HG02623 (cell line): ENCODE measurements at regions not wholly inside any gene's neighbourhood (a gene's known extent, or its start where the extent isn't known, plus 50 kb on each side); places are given as distances from the start of the nearest gene placed in this dataset.

Experiments used
- ATAC-seq: cut with Tn5 transposase; IDR thresholded peaks from one replicate; pipeline ENCODE4 v1.9.1; 2021; ENCODE audit warnings: moderate library complexity; ENCODE audit not compliant: unreplicated experiment

- ATAC-seq = no peak
These were observed 405.6 kb downstream of the XPNPEP1 start for GRCh38 chr10:109517748-109518147.

- no peak for ATAC-seq
These were observed 418.9 kb downstream of the XPNPEP1 start for GRCh38 chr10:109504401-109504800.

DNA sequence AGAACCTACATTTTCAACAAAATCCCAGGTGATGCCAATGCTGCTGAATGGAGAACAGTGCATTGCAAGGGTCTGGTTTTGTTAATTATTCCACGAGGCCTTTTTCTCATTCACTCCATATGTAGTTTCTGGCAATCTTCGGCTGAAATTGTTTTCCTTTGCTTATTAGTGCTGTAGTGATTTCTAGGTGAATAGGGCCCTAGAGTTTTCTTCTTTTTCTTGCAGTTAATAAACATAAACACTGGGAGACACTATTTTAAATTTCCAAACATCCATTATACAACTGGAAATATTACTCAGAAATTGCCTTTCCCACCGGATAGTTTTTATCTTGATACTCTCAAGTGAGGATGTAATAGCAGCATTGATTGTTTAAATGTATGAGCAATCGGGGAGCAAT, 435.6 kb downstream of the XPNPEP1 start:
- ATAC-seq = no peak

- no peak for ATAC-seq
These were observed 442.5 kb downstream of the XPNPEP1 start for GRCh38 chr10:109480836-109481235.

DNA sequence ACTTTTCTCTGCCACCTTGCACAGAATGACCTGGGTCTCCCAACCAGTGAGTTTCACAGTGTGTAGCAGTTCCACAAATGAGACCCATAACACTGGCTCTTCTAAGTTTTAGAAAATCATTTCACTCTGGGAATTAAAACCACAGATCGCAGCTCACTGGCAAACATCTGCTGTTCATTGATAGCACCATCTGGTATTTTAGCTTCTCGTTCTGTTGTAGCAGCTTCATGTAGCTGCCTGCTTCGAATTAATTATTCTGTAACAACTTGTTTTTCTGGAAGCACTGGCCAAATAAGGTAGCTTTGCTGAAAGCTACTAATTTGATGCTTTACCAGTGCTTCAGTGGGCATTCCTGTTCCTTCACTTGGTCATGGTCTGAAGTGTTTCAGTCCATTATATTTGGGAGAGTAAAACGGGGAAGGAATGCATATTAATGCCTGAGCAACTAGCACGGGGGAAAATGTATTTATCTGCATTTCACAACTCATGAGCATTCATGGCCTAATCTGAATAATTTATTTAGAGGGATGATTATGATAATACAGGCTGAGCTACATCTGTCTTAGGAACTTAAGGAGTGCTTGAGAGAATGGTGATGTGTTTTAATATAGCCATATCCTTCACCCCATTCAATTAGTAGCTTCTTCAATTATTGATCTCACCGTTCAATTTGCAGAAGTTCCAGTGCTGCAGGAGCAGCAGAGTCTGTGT, 447.4 kb downstream of the XPNPEP1 start:
- ATAC-seq = no peak

DNA sequence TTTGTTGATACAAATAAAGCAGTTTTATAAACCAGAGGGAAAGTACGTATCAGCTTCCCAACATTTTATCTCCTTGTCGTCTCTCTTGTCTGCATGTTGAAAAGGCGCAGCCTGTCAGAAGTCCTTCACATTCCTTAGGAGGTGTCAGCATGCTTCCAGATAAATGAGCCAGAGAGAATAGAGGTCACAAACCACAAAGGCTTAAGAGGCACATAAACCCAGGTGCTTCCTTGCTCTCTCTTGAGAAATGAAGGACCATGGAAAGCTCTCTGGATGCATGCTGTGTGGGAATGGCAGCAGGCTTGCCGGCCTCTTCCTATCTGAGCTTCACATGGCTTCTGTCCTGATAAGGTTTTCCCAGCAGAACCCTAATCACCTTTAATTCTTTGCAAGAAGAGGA, 448.5 kb downstream of the XPNPEP1 start:
- ATAC-seq = no peak

GRCh38 chr10:109474261-109474660, 449.1 kb downstream of the XPNPEP1 start:
- ATAC-seq = no peak

GRCh38 chr10:109467551-109467950, 455.8 kb downstream of the XPNPEP1 start:
- ATAC-seq = no peak

DNA sequence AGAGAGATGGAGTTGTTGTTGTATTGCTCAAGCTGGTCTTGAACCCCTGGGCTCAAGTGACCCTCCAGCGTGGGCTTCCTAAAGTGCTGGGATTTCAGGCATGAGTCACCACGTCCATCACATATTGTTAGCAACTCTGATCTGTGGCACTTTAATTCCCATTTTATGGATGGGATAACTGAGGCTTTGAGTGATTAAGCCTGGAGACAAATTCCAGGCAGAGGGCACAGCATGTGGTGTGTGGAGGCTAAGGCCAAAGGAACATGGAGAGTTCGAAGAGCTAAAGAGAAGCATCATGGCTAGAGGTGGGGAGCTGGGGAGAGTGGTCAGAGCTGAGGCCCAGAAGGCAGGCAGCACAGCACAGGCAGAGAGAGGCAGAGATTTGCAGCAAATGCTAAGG, 458.4 kb downstream of the XPNPEP1 start:
- no peak for ATAC-seq

GRCh38 chr10:109457302-109457638, 466.0 kb downstream of the XPNPEP1 start:
- no peak for ATAC-seq

GRCh38 chr10:109456566-109457301, 466.6 kb downstream of the XPNPEP1 start:
- no peak for ATAC-seq

GRCh38 chr10:109454691-109455090, 468.6 kb downstream of the XPNPEP1 start:
- ATAC-seq = no peak

DNA sequence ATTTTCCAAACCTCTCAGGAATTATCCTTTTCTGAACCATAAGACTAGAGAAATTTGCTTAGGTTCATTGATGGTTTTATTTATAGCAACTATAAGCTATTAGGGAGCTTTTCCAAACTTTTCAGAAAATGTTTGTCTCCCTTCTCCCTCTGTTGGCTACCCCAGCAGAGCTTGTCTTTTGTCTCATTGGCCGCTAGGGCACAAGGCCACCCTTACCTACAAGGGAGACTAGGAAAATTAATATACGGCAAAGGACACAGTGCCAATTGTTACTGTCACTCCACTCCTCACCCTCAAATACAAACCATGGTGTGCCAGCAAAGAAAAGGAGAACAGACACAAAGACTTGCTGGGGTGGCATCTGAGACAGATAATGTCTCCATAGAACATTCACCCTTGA, 471.4 kb downstream of the XPNPEP1 start:
- no peak for ATAC-seq

DNA sequence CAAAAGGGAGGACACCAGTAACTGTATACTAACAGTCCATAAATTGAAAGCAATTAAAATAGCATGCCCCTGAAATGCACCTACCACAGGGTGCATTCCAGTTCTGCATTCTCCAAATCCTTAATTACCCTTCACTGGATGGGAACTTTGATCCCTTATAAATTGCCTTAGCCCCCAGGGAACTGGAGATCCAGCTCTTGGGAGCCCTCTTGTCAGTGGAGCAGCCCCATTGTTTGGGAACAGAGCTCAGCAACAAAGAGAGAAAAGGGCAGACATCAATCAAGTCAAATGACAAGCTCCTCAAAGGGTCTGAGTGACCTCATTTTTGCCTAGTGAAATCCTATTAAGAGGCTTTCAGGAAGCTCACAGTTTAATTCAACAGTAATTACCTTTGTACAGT, 472.6 kb downstream of the XPNPEP1 start:
- no peak for ATAC-seq

GRCh38 chr10:109433434-109433833, 489.9 kb downstream of the XPNPEP1 start:
- no peak for ATAC-seq

GRCh38 chr10:109432281-109432680, 491.0 kb downstream of the XPNPEP1 start:
- no peak for ATAC-seq

DNA sequence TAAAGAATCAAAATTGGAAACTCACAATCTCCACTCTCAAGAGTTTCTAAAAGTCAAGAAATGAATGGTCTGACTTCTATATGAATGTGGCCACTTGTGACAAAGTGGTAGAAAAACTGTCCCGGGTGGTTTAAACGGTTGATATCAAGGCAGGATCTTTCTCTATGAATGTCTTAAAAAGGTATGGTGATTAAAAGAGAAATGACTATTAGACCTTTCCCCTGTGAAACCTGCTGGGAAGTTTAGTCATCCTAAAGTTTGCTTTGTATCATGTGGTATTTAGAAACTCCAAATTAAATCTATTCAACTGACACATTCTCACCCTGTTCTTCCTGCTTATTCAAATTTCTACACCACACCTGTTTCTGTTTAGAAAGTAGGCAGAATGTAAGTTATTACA, 492.5 kb downstream of the XPNPEP1 start:
- ATAC-seq = no peak

- no peak for ATAC-seq
These were observed 493.1 kb downstream of the XPNPEP1 start for GRCh38 chr10:109430043-109430760.

DNA sequence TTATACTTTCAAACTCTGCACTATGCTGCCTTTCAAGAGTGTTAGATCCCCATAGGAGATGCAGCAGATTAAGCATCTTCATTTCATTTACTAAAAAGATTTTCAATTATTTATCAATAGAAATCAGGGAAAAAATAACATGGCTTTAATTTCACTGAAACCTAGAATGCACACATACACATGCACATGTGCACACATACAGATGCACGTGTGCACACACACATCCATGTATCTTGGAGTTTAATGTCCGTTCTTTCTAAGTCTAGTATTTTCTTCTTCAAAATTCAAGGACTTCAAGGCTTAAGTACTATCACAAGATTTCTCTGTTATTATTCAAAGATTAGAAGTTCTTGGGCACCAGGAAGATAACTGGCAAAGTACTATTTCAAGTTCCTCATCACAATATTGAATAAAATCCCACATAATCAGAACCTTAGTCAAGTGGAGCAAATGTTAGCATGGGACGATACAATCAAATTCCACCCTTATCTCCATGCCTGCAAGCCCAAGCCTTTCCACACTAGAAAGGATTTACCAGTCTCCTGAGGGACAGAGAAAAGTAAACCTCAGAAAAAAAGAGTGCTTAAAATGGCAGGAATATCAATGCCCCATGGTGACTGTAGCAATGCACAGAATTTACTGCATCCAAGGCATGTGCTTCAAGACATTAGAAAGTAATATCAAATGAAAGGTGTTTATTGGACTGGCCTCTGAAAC, 494.4 kb downstream of the XPNPEP1 start:
- ATAC-seq = no peak

- ATAC-seq = no peak
These were observed 495.9 kb downstream of the XPNPEP1 start for GRCh38 chr10:109427411-109427810.

DNA sequence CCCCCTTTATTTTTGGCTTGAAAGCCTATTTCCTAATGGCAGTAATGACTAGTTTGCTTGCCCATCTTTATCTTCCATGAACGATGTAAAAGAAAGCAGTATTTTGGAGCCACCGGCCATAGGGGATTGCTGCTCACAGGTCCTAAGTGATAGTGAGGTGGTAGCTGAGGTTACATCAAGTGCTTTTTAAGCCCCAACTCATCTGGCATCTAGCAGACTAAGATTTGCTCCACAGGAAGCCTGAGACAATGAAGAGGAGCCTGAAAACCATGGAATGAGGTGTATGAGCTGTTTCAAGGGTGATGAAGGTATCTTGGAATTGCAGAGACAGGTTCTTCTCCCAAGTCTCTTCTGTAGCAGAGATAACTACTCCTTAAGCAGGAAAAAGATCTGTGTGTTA, 496.3 kb downstream of the XPNPEP1 start:
- no peak for ATAC-seq
